HL-60 (cell line): ENCODE measurements at regions not wholly inside any gene's neighbourhood (a gene's known extent, or its start where the extent isn't known, plus 50 kb on each side); places are given as distances from the start of the nearest gene placed in this dataset.

ENCODE experiments used
- DNase-seq, 2 experiments: peaks; one replicate each; pipeline ENCODE4 v3.0.0-alpha.2; 2010 to 2020; ENCODE audit warnings: low read depth in 1 of 2, low spot score in 1 of 2
- H3K27ac ChIP-seq: fragments of 250-450 bp; sonication (Bioruptor Pico); replicated peaks from 2 replicates; pipeline ENCODE4 v1.5.1; 2020; ENCODE audit warnings: mild to moderate bottlenecking, moderate library complexity
- H3K27me3 ChIP-seq: fragments of 250-450 bp; sonication (Bioruptor Pico); 2 replicates; pipeline ENCODE4 v1.5.1; 2021; ENCODE audit warnings: mild to moderate bottlenecking, moderate library complexity; ENCODE audit not compliant: insufficient read depth, poor library complexity, severe bottlenecking
- H3K4me3 ChIP-seq: replicated peaks from 2 replicates; pipeline ENCODE4 v1.5.1; 2011; ENCODE audit warnings: mild to moderate bottlenecking, control low read depth, low read length; ENCODE audit not compliant: insufficient read depth
- CTCF ChIP-seq: IDR thresholded peaks from one replicate; pipeline ENCODE4 v1.5.1; 2011; ENCODE audit warnings: low read length, control low read depth, inconsistent platforms; ENCODE audit not compliant: insufficient read depth
- GABPA ChIP-seq: IDR thresholded peaks from 2 replicates; pipeline ENCODE4 v1.6.1; 2012; ENCODE audit warnings: low read depth
- POLR2AphosphoS5 ChIP-seq: IDR thresholded peaks from 2 replicates; pipeline ENCODE4 v1.6.1; 2012; ENCODE audit warnings: low read depth
- REST ChIP-seq: IDR thresholded peaks from 2 replicates; pipeline ENCODE4 v1.6.1; 2012; ENCODE audit warnings: low read depth; ENCODE audit not compliant: insufficient replicate concordance
- SPI1 ChIP-seq: IDR thresholded peaks from 2 replicates; pipeline ENCODE4 v1.6.1; 2012; ENCODE audit warnings: low read depth, mild to moderate bottlenecking, borderline replicate concordance

- DNase-seq, result no peak
- H3K27ac ChIP-seq, result no peak overlapping the region
- no peaks in the 10 kb centered on the region for H3K27me3 ChIP-seq
- no peak for TF ChIP-seq GABPA
- TF ChIP-seq POLR2AphosphoS5, result no peak
- no peak for TF ChIP-seq SPI1
- TF ChIP-seq REST, result no peak
- no peak for TF ChIP-seq CTCF
- H3K4me3 ChIP-seq, result no peak overlapping the region
Measured at GRCh38 chrX:97846228-97846627, 962.5 kb downstream of the RPA4 start.

- Histone ChIP-seq H3K27ac (no peak overlapping the region), H3K4me3 (no peak overlapping the region), H3K27me3 (no peaks in the 10 kb centered on the region)
- no peak for DNase-seq
- no peak for TF ChIP-seq CTCF
- no peak for TF ChIP-seq GABPA
- no peak for TF ChIP-seq SPI1
- no peak for TF ChIP-seq REST
- TF ChIP-seq POLR2AphosphoS5, result no peak
Measured at GRCh38 chrX:97846718-97847237, 963.1 kb downstream of the RPA4 start.

- H3K27ac ChIP-seq, result no peak overlapping the region
- H3K4me3 ChIP-seq, result no peak overlapping the region
- no peak for DNase-seq
- TF ChIP-seq GABPA (no peak), POLR2AphosphoS5 (no peak)
- H3K27me3 ChIP-seq, result no peaks in the 10 kb centered on the region
Measured at GRCh38 chrX:97847885-97848679, 964.4 kb downstream of the RPA4 start.

GRCh38 chrX:97849951-97850350, 966.2 kb downstream of the RPA4 start:
- TF ChIP-seq GABPA (no peak), REST (no peak), POLR2AphosphoS5 (no peak), CTCF (no peak), SPI1 (no peak)
- Histone ChIP-seq H3K27ac (no peak overlapping the region), H3K4me3 (no peak overlapping the region), H3K27me3 (no peaks in the 10 kb centered on the region)
- DNase-seq, result no peak
